ENCODE measurements at regions not wholly inside any gene's neighbourhood (a gene's known extent, or its start where the extent isn't known, plus 50 kb on each side); places are given as distances from the start of the nearest gene placed in this dataset.

- Histone ChIP-seq H3K9ac (ENCODE audit: low read length) (no peak overlapping the region), H4K20me1 (ENCODE audit: control insufficient read depth, insufficient read depth, low read length, poor library complexity, severe bottlenecking) (no peaks in the 10 kb centered on the region), H3K27me3 (replicated peaks in 1 of 4; ENCODE audit: control extremely low read depth in 1 of 4, control insufficient read depth in 3 of 4, insufficient read depth in 4 of 4, low read length in 3 of 4) (no peaks in the 10 kb centered on the region), H3K4me3 (ENCODE audit: control extremely low read depth in 1 of 5, extremely low read depth in 1 of 5, insufficient read depth in 1 of 5, low read depth in 2 of 5, low read length in 4 of 5) (no peak overlapping the region), H3K79me2 (ENCODE audit: control insufficient read depth, insufficient read depth, low read length) (no peaks in the 10 kb centered on the region), H3K4me2 (replicated peaks; ENCODE audit: low read depth, low read length, poor library complexity, severe bottlenecking) (no peak overlapping the region), H3K4me1 (ENCODE audit: control insufficient read depth in 2 of 2, insufficient read depth in 2 of 2, low read length in 2 of 2) (no peaks in the 10 kb centered on the region), H3K27ac (ENCODE audit: low read length in 2 of 2) (no peak overlapping the region), H3K9me3 (ENCODE audit: control extremely low read depth in 1 of 3, control insufficient read depth in 2 of 3, insufficient read depth in 1 of 3, low read length in 2 of 3) (peaks cover 0 to 6% (median 0%) of the 10 kb centered on the region in 3 donors), H3K36me3 (replicated peaks in 1 of 2; ENCODE audit: control extremely low read depth in 1 of 2, control insufficient read depth in 1 of 2, extremely low read depth in 1 of 2, insufficient read depth in 2 of 2, low read length in 1 of 2) (no peaks in the 10 kb centered on the region), H2AFZ (ENCODE audit: insufficient read depth, low read depth, low read length, poor library complexity, severe bottlenecking) (no peak overlapping the region)
- H3K4me3 Mint-ChIP-seq = no peak overlapping the region
- no peak overlapping the region for H3K27ac Mint-ChIP-seq
- TF ChIP-seq EZH2 (IDR thresholded peaks at IDR 0.05; ENCODE audit: borderline replicate concordance, insufficient read depth, low read depth, low read length, poor library complexity, severe bottlenecking) (no peak), CTCF (IDR thresholded peaks at IDR 0.05) (no peak)
- no peaks in the 10 kb centered on the region for H3K4me1 Mint-ChIP-seq
- no peak for ATAC-seq (ENCODE audit: low read depth)
- no peak for DNase-seq
- intact Hi-C loops (cut with micrococcal nuclease) = no loop called here
- CTCF ChIA-PET = no interaction called here
- POLR2A ChIA-PET = no interaction called here
- no peaks in the 10 kb centered on the region for H3K9me3 Mint-ChIP-seq (ENCODE audit: insufficient read depth)
- H3K27me3 Mint-ChIP-seq = no peaks in the 10 kb centered on the region
- WGBS (ENCODE audit: insufficient coverage) = 62% methylated on average over 4 of the region's 4 CpGs
Measured at GRCh38 chr15:25611603-25612002, 172.8 kb upstream of the UBE3A start.

GRCh38 chr15:25609371-25609770 is 170.5 kb upstream of the UBE3A start:
- ChIA-PET POLR2A (no interaction called here), CTCF (no interaction called here)
- H2AFZ ChIP-seq (ENCODE audit: insufficient read depth, low read depth, low read length, poor library complexity, severe bottlenecking) = no peak overlapping the region
- no peaks in the 10 kb centered on the region for H3K79me2 ChIP-seq (ENCODE audit: control insufficient read depth, insufficient read depth, low read length)
- H3K4me2 ChIP-seq (replicated peaks; ENCODE audit: low read depth, low read length, poor library complexity, severe bottlenecking) = no peak overlapping the region
- DNase-seq (no peak), ATAC-seq (ENCODE audit: low read depth) (no peak)
- H3K27ac ChIP-seq (ENCODE audit: low read length in 2 of 2) = no peak overlapping the region
- H3K9me3 ChIP-seq (ENCODE audit: control extremely low read depth in 1 of 3, control insufficient read depth in 2 of 3, insufficient read depth in 1 of 3, low read length in 2 of 3) = peaks cover 0 to 6% (median 0%) of the 10 kb centered on the region in 3 donors
- H3K27ac Mint-ChIP-seq = no peak overlapping the region
- 85% methylated on average over 4 of the region's 5 CpGs for WGBS (ENCODE audit: insufficient coverage)
- intact Hi-C loops (cut with micrococcal nuclease) = no loop called here
- H3K9ac ChIP-seq (ENCODE audit: low read length) = no peak overlapping the region
- no peak overlapping the region for H3K4me3 Mint-ChIP-seq
- TF ChIP-seq CTCF (IDR thresholded peaks at IDR 0.05) (no peak), EZH2 (IDR thresholded peaks at IDR 0.05; ENCODE audit: borderline replicate concordance, insufficient read depth, low read depth, low read length, poor library complexity, severe bottlenecking) (no peak)
- no peaks in the 10 kb centered on the region for H3K4me1 ChIP-seq (ENCODE audit: control insufficient read depth in 2 of 2, insufficient read depth in 2 of 2, low read length in 2 of 2)
- no peaks in the 10 kb centered on the region for H3K27me3 Mint-ChIP-seq
- no peaks in the 10 kb centered on the region for H4K20me1 ChIP-seq (ENCODE audit: control insufficient read depth, insufficient read depth, low read length, poor library complexity, severe bottlenecking)
- H3K4me1 Mint-ChIP-seq = no peaks in the 10 kb centered on the region
- no peaks in the 10 kb centered on the region for H3K9me3 Mint-ChIP-seq (ENCODE audit: insufficient read depth)
- H3K27me3 ChIP-seq (replicated peaks in 1 of 4; ENCODE audit: control extremely low read depth in 1 of 4, control insufficient read depth in 3 of 4, insufficient read depth in 4 of 4, low read length in 3 of 4) = no peaks in the 10 kb centered on the region
- no peak overlapping the region for H3K4me3 ChIP-seq (ENCODE audit: control extremely low read depth in 1 of 5, extremely low read depth in 1 of 5, insufficient read depth in 1 of 5, low read depth in 2 of 5, low read length in 4 of 5)
- H3K36me3 ChIP-seq (replicated peaks in 1 of 2; ENCODE audit: control extremely low read depth in 1 of 2, control insufficient read depth in 1 of 2, extremely low read depth in 1 of 2, insufficient read depth in 2 of 2, low read length in 1 of 2) = no peaks in the 10 kb centered on the region
